ENCODE measurements at regions not wholly inside any gene's neighbourhood (a gene's known extent, or its start where the extent isn't known, plus 50 kb on each side); places are given as distances from the start of the nearest gene placed in this dataset.
"Not testable (repeated sequence)": the region's sequence is repeated elsewhere in the genome, so short reads cannot be mapped to it uniquely, and the experiment has no call there.

DNA sequence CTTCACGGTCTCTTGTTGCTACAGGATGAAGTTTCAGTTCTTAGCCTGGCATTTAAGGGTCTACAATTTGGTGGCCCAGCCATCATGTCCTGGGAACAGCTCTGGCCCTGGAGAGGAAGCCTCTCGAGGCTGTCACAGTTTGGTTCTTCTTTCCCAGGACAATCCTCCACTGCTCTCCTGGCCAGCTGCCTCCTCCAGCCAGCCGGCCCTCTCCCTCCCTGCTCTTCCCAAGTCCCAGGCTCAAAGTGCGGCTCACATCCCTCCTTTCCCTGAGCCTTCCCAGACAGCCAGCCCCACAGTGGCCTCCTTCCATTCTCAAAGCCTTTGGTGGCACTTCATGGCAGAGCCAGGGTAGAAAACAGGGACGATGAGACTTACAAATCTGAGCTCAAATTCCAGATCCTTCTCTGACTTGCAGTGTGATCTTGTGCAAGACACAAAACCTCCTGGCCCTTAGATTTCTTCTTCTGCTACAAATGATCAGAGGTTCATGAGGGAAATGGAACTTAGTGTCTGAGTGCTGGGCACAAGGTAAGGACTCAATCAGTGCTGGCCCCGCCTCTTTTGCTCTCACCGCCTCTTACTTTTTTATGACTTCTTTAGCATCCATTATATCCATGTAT lies 223.8 kb upstream of the ECI2 start:
- in situ Hi-C loops (cut with MboI; ENCODE audit: low sequenced_read_pairs) = no loop called here

DNA sequence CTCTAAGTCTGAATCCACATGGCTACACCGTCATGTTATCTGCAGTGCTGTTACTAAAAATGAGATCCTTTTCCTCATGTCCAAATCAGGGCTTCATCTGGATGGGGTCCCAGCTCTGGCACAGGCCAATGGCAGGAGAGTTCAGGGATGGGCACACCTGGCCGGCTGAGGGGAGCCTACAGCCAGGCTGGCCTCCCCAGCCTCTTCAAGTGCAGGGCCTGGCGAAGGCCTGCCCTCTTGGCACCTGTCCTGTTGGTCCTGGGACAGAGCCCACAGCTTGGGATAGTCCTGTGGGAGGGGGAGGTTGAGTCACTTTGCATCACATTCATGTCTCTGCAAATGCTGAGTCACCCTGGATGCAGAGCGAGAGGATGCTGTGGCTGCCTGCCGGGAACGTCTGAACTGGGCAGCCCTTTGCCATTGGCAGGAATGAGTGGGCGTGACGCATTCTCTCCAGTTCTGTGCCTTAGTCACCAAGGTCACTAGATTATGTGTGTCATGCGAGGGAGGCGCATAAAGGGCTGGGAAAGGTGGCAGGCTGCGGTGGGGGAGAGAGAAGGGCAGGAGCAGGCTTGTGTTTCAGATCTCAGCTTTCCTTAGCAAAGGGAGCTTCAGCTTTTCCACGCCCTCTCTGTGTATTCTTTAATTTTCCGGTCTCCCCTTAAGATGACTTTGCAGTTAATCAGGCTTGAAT lies 223.2 kb upstream of the ECI2 start:
- in situ Hi-C loops (cut with MboI; ENCODE audit: low sequenced_read_pairs) = no loop called here

DNA sequence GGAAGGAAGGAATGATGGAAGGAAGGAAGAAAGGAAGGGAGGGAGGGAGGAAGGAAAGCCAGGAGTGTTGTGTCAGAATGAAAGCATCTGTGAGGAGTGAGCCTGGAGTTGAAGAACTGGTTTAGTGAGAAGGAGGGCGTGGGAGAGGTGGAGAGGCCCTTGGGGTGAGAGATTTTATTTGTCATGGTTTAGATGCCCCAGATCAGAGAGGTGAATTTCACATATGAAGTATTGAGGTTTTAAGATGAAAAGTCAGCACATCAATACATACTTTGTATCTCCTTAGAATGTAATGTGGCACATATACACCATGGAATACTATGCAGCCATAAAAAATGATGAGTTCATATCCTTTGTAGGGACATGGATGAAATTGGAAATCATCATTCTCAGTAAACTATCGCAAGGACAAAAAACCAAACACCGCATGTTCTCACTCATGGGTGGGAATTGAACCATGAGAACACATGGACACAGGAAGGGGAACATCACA lies 222.3 kb upstream of the ECI2 start:
- in situ Hi-C loops (cut with MboI; ENCODE audit: low sequenced_read_pairs) = not testable (repeated sequence)

DNA sequence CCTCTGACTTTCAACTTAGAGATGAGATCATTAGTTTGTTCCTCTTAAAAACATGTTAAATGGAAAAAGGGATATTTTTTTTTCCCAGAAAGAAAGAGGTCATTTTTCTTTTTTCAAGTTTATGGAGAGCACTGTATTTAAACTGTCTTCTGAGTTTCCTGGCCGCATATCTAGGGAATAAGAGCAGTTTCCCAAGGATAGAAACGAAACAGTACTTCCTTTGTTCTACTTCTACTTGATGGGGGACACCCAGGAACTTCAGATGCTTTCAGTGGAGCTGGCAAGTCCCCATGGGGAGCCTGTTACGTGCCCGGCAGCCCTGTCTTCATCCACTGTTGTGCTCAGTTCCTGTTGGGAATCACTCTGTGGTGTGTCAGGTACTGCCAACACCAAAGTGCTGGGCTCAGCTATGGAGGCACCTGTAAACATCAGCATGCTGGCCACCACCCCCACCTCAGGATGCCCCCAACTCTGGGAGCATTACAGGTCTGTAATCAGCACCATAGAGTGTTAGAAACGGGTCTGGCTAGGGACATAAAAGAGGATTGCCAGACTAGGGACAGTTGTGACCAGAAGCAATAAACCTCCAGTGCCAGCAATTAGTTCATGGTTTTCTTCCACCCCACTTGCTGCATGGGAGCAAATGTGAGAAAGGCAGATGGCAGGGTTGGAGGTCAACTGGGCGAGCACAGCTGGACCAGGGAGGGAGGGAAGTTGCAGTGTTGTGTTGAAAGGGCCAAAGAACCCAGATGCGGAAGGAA lies 221.7 kb upstream of the ECI2 start:
- in situ Hi-C loops (cut with MboI; ENCODE audit: low sequenced_read_pairs) = no loop called here

DNA sequence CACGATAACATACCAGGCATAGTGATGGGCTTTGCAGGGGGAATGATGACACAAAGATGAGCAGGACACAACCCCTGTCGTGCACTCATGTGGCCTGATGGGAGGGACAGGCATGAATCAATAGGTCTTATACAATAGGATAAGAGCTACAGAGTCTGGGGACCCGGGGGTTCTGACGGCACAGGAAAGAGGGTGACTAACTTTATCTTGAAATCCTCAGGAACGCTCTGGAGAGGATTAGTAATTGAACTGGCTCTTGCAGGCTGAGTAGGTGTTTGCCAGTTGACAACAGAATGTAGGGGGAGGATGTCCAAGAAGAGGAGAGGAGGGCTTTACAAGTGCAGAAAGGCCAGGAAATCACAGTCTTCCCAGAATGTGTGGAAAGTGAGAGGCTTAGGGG lies 219.9 kb upstream of the ECI2 start:
- in situ Hi-C loops (cut with MboI; ENCODE audit: low sequenced_read_pairs) = no loop called here

DNA sequence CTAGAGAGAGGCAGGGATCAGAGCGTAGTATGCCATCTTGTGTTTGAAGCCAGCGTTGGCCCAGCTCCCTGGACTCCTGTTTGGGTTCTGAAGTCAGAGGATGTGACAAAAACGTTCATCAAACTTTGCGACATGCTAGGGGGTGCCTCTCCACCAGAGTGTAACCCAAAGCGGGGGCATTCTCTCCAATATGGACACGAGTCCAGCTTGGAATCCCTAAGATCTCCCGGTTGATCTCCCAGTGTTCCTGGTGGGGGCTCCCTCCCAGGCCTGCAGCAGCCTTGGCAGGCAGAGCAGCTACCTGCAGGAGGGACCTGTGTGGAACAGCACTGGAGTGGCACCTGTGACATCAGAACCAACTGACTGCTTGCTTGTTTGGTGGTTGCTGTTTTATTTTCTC lies 218.8 kb upstream of the ECI2 start:
- in situ Hi-C loops (cut with MboI; ENCODE audit: low sequenced_read_pairs) = no loop called here

DNA sequence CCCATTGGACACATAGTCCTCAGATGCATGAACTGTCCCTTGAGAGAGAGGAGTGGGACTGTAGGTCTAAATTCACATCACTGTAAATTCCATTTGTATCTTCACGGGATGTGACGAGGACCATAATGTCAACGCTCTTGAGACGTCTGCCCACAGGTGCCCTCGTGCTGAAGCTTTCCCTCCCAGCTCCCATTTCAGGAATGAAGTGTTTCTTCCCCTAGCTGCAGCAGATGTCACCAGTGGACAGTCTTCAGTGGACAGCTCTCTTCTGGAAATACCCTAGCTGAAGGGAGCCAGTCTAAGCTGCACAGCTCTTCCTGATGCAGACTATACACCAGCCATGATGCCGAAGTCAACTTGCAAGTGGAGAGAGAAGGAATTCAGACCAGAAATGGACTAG lies 217.4 kb upstream of the ECI2 start:
- in situ Hi-C loops (cut with MboI; ENCODE audit: low sequenced_read_pairs) = no loop called here

DNA sequence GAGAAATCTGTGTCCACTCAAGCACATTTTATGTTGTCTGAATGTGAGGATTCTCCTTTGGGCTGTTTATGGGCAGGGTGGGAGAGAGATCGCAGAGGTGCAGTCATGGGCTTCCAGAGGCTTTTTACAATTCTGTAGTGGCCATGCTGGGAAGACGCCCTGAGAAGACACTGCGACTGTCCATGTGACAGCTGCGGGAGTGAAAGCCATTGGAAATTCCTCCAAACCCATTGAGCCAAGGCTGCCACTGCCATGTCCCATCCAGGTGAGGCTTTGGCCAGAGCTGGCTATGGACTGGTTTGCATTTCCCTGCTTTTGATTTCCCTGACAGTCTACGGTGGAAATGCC lies 216.9 kb upstream of the ECI2 start:
- in situ Hi-C loops (cut with MboI; ENCODE audit: low sequenced_read_pairs) = no loop called here

DNA sequence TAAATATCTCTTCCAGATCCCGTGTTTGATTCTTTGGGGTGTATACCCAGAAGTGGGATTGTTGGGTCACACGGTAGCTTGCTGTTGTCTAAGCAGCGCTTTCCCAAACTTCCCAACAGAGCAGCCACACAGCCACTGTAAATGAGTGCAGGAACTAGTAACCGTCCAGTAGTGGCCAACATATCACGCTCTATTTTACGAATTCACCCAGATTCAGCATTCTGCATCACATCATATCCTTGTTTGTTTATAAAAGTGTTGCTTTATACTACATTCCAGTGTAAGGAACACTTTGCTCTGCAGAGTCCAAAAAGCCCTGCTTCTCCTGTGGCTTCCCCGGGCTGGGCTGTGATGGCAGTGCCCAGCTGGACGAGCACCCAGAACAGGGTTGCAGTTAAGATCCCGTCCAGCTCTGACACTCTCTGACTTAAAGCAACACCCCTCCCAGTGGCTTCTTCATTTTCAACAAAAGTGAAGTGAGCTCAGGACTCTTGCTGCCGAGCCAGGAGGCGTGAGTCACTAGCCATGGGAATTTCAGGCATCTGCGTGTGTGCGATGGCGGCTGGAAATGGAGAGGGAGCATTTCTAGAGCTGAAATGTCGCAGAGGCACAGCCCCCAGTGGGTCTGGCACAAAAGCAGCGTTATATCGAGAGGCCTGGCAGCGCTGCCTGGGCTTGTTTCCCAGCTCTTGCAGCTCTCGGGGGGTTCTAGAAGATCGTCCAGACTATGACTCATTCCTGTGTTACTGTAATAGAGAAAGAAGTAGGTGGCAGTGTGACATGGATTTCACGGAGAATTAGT lies 216.3 kb upstream of the ECI2 start:
- in situ Hi-C loops (cut with MboI; ENCODE audit: low sequenced_read_pairs) = no loop called here

DNA sequence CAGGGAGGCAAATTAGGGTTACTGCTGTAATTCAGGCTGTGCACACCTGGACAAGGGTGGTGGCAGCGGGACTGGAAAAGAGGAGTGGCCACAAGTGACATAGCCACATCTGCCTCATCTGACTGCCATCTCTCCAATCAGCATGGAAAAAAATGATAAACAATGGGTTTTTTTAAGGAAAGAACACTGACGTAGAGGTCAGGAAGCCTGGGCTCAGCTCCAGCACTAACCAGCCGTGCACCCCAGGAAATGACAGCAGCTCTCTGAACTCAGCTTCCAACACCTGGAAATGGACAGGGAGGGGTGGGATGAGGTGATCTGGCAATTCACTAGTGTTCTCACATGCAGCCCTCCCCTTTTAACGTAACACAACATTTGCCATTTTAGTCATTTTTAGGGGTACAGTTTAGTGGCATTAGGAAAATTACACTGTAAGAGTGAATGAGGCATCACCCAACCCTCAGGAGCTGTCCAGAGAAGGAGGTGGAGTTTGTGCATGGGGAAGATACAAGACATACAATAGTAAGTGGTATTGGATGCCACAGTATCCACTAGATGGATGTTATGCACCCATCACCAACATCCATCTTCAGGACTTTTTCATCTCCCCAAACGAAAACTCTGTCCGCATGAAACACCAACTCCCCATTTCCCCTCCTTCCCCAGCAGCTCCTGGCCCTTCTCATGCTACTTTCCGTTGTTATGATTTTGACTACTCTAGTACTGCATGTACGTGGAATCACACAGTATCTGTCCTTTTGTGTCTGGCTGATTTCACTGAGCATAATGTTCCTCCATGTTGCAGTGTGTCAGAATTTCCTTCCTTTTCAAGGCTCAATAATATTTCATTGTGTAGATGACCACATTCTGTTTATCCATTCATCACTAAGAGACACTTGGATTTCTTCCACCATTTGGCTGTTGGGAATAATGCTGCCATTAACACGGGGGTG lies 215.5 kb upstream of the ECI2 start:
- in situ Hi-C loops (cut with MboI; ENCODE audit: low sequenced_read_pairs) = no loop called here

DNA sequence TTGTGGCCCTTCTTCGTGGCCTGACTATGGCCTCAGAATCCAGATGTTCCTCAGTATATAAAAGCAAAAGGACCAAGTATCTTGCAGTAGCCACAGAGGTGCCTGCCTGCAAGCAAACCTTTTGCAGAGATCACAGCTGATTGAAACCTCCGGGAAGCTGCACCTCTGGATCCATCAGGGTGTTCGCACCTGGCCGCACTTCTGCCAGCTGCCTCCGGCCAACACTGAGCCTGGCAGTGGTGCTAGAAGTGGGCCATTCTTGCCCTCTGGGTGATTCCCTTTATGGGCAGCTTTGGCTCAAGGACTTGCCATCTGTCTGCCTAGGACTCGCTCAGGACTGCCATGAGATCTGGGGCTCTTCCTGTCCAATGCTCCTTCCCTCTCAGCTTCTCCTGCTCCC lies 214.6 kb upstream of the ECI2 start:
- in situ Hi-C loops (cut with MboI; ENCODE audit: low sequenced_read_pairs) = no loop called here

DNA sequence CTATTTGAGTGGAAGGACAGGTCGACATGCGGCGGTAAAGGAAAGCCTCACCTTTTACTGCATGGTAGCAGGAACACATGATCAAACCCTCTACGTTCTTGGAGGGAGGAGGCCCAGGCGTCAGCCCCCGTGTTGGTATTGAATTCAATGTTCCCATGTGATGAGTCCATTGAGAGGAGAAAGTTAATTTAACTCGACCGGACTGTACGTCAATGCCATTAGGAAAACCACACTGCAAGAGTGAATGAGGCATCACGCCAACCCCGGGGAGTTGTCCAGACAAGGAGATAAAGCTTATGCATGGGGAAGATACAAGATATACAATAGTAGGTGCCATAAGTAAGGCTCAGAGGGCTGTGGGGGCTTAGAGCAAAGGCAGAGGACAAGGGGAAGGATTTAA lies 213.9 kb upstream of the ECI2 start:
- in situ Hi-C loops (cut with MboI; ENCODE audit: low sequenced_read_pairs) = no loop called here

DNA sequence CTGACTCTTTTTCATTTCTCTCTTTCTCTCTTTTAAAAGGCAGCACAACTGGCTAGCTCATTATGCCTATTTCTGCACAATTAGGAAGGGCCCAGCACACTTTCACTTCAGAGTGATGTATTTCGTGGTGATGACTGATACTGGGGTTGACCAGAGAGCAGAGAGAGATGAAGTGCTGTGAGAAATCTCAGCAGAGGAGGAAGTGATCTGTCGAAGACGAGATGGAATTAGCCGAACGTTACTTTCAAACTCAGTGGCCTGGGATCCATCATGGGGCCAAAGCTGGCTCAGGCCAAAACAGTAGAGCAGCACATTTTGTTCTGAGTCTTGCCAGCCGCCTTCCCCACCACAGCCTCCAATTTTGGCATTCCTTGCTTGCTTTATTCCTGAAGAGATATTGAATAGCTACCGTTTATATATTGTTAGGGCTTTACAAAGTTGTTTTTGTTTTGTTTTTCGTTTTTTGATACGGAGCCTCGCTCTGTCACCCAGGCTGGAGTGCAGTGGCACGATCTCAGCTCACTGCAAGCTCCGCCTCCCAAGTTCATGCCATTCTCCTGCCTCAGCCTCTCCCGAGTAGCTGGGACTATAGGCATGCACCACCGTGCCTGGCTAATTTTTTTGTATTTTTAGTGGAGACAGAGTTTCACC lies 213.2 kb upstream of the ECI2 start:
- in situ Hi-C loops (cut with MboI; ENCODE audit: low sequenced_read_pairs) = no loop called here

DNA sequence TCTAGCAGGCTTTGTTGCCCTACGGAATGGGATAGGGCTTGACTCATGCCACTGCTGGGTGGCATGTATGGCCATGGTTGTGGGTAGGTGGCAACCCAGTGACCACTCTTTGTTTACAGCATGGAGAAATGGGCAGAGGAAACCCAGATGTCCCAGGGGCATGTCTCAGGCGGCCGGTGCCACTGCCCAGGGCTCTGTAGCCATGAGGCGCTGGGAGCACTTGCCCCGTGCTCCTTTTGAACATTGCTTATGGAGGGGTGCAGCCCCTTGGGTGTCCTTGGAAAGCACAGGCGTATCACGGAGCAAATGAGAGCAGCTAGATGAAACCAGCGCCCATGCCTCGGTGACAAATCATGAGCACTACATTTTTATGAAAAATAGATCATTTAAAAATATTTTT lies 212.5 kb upstream of the ECI2 start:
- in situ Hi-C loops (cut with MboI; ENCODE audit: low sequenced_read_pairs) = no loop called here

DNA sequence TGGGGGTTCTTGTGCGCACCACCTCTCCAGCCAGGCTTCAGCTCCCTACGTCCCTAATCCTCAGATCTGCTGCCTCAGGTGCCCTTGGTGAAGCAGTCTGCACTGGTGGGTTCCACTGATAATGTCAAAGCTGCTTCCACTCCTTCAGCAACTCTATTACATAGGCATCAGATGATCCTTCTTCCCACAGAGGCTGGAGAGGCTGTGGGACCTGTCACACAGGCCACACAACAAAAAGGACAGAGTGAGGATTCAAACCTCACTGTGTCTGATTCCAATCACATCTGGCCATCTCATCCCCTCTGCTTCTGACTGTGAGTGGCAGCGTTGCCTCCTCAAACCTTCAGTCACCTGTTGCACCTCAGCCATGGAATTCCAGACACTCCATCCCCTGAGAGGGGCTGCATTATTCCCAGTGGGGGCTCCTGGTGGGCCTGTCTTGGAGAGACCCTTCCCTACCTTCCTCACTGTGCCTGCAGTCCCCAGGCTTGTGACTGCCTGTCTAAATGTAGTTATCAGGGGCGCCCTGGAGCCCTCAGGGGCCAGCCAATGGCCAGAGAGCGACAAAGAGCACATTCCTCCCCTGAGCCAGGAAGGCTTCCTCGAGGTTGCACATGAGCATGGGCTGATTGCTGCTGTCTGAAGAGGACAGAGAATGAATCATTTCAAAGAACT lies 211.4 kb upstream of the ECI2 start:
- in situ Hi-C loops (cut with MboI; ENCODE audit: low sequenced_read_pairs) = no loop called here

DNA sequence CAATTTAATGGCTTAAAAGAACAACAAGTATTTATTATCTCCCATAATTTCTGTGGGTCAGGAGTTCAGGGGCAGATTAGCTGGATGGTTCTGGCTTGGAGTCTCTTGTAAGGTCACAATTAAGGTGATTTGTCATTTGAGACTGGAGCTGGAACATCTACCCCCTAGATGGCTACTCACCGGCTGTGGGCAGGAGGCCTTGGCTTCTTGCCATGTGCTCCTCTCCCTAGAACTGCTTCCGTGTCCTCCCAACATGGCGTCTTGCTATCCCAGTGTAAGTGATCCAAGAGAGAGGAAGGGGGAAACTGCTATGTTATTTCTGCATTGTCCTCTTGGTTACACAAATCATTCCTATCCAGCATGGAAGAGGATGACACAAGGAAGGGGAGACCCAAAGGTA lies 210.2 kb upstream of the ECI2 start:
- in situ Hi-C loops (cut with MboI; ENCODE audit: low sequenced_read_pairs) = no loop called here

DNA sequence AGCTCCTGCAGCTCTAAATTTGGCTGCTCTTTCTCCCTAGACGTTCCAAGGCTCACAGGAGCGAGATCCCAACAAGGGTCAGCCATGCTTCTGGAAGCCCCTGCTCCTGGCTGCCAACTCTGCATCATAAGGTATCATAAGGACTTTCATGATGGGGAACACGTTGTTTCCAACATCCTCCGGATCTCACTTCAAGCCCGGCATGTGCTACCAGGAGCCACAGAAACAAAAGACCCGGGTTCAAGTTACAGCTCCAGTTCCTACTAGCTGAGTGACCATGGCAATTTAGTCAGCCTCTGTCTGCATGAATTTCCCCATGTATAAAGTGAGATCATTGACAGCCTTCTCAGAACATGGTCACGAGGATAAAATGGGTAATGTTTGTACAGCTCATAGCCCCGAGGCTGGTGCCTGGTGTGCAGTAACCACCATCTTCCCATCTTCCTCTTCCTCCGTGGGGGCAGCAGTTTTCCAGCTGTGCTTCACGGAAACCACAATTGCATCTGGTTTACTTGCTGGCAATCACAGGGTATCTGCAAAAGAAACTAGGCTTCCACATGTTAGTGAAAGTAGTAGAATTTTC lies 209.0 kb upstream of the ECI2 start:
- in situ Hi-C loops (cut with MboI; ENCODE audit: low sequenced_read_pairs) = no loop called here

DNA sequence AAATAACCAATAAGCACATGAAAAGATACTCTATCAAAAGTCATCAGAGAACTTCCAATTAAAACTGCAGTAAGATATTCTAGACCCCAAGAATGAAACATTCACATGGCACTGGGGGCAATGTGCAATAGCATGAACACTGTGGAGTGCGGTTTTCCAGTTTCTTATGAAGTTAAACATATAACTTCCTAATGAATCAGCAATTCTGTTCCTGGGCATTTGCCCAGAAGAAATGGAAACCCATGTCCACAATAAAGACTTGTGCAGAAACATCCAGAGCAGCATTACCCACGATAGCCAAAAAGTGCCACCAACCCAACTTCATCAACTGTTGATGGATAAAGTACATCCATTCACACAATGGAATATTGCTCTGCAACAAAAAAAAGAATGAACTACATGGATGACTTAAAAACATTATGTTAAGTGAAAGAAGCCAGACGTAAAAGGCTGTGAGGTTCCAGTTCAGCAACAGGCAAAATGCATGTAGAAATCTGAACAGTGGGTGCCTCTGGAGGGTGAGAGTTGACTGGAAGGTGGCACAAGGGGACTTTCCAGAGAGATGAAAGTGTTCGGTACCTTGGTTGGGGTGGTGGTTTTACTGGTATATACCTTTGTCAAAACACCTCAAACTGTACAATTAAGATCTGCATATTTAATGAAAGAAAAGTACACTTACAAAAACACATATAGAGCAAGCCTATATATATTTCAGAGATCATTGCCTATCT lies 207.2 kb upstream of the ECI2 start:
- in situ Hi-C loops (cut with MboI; ENCODE audit: low sequenced_read_pairs) = no loop called here
